B cell (primary cell): ENCODE measurements at regions not wholly inside any gene's neighbourhood (a gene's known extent, or its start where the extent isn't known, plus 50 kb on each side); places are given as distances from the start of the nearest gene placed in this dataset.

Experiments
- EZH2 ChIP-seq: IDR thresholded peaks from 2 replicates; pipeline ENCODE4 v1.6.1; 2012; ENCODE audit warnings: borderline replicate concordance, low read depth, mild to moderate bottlenecking, moderate library complexity, low read length; ENCODE audit not compliant: insufficient read depth, poor library complexity, severe bottlenecking
- TF ChIP-seq, protein P1 (sequence below): fragments of 200-600 bp; IDR thresholded peaks from one replicate; pipeline ENCODE4 v1.8.0; 2022; ENCODE audit warnings: antibody characterized with exemption, mild to moderate bottlenecking

DNA sequence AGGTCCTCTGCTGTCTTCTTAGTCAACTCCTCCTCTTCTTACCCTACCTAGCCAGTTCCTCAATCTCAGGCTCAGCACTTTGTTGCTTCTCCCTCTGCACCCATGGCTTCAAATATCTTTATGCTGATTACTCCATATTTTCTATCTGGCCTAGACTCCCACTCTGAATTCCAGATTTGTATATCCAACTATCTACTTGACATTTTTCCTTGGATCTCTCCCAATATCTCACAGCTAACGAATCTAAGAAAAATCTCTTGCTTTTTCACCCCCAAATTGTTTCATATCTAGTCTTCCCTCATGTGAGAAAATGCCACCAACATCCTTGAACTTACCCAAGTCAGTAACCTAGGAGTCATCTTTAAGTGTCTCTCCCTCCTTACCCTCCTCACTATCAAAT is 176.4 kb upstream of the ERCC4 start:
- TF ChIP-seq, protein P1, sequence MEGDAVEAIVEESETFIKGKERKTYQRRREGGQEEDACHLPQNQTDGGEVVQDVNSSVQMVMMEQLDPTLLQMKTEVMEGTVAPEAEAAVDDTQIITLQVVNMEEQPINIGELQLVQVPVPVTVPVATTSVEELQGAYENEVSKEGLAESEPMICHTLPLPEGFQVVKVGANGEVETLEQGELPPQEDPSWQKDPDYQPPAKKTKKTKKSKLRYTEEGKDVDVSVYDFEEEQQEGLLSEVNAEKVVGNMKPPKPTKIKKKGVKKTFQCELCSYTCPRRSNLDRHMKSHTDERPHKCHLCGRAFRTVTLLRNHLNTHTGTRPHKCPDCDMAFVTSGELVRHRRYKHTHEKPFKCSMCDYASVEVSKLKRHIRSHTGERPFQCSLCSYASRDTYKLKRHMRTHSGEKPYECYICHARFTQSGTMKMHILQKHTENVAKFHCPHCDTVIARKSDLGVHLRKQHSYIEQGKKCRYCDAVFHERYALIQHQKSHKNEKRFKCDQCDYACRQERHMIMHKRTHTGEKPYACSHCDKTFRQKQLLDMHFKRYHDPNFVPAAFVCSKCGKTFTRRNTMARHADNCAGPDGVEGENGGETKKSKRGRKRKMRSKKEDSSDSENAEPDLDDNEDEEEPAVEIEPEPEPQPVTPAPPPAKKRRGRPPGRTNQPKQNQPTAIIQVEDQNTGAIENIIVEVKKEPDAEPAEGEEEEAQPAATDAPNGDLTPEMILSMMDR = no peak
- TF ChIP-seq EZH2 = no peak
